ENCODE measurements at regions not wholly inside any gene's neighbourhood (a gene's known extent, or its start where the extent isn't known, plus 50 kb on each side); places are given as distances from the start of the nearest gene placed in this dataset.

GRCh38 chr1:163836481-163836880, 514.7 kb downstream of the NUF2 start:
- Histone ChIP-seq H3K79me2 (ENCODE audit: control insufficient read depth, insufficient read depth, low read length) (no peaks in the 10 kb centered on the region), H4K20me1 (ENCODE audit: control insufficient read depth, insufficient read depth) (no peaks in the 10 kb centered on the region), H2AFZ (ENCODE audit: control insufficient read depth, low read depth, low read length) (no peak overlapping the region), H3K27ac (ENCODE audit: control insufficient read depth, insufficient read depth) (no peak overlapping the region), H3K9me3 (replicated peaks; ENCODE audit: control insufficient read depth, insufficient read depth, low read length) (no peaks in the 10 kb centered on the region), H3K27me3 (replicated peaks in 1 of 2; ENCODE audit: control insufficient read depth in 2 of 2, insufficient read depth in 2 of 2, low read length in 1 of 2) (no peaks in the 10 kb centered on the region), H3K4me1 (ENCODE audit: control insufficient read depth, insufficient read depth, low read length) (no peaks in the 10 kb centered on the region), H3K9ac (ENCODE audit: control insufficient read depth, insufficient read depth, low read length) (no peak overlapping the region), H3K4me3 (no peak overlapping the region), H3K4me2 (ENCODE audit: control insufficient read depth, insufficient read depth) (no peak overlapping the region), H3K36me3 (ENCODE audit: control insufficient read depth in 2 of 2, insufficient read depth in 2 of 2, low read length in 1 of 2) (no peaks in the 10 kb centered on the region)
- 0% methylated on average over 1 of the region's 1 CpG for WGBS (ENCODE audit: insufficient coverage, insufficient replicate concordance, low lambda C conversion rate, missing lambda C conversion rate)
- ATAC-seq (no peak), FAIRE-seq (no peak), DNase-seq (ENCODE audit: low read depth, low spot score) (no peak)
- CTCF ChIA-PET = no interaction called here
- no TSS peak for BruUV-seq (replicated peaks)
- RAD21 ChIA-PET (ENCODE audit: unreplicated experiment) = no interaction called here
- SMC1A ChIA-PET (ENCODE audit: uncharacterized antibody, unreplicated experiment) = interaction anchor here (0.6 to 1.0 kb wide), 2 partner anchors 11 to 1237 kb away, joined by 3 read pairs; no protein-coding TSS in a partner anchor
- POLR2A ChIA-PET = no interaction called here
- in situ Hi-C loops (cut with MboI) = no loop called here
- TF ChIP-seq EED (IDR thresholded peaks at IDR 0.05; ENCODE audit: low read depth) (no peak), ATF7 (IDR thresholded peaks at IDR 0.05; ENCODE audit: low read depth) (no peak), SUPT20H (IDR thresholded peaks at IDR 0.05; ENCODE audit: borderline replicate concordance, control insufficient read depth, low read depth, low read length) (no peak), NRF1 (conservative IDR thresholded peaks at IDR 0.05; ENCODE audit: low read depth, low read length) (no peak), ASH2L (IDR thresholded peaks at IDR 0.05; ENCODE audit: borderline replicate concordance, low read depth) (no peak), NR2C2 (IDR thresholded peaks at IDR 0.05; ENCODE audit: borderline replicate concordance, control insufficient read depth, insufficient read length, low read depth) (no peak), TCF7 (IDR thresholded peaks at IDR 0.05; ENCODE audit: borderline replicate concordance) (no peak), CHD4 (IDR thresholded peaks at IDR 0.05) (no peak), POLR2A (IDR thresholded peaks at IDR 0.05; ENCODE audit: low read depth, low read length) (no peak), ATF3 (IDR thresholded peaks at IDR 0.05; ENCODE audit: borderline replicate concordance, extremely low read depth, low read depth, low read length) (no peak), E2F8 (IDR thresholded peaks at IDR 0.05; ENCODE audit: low read depth, partially characterized antibody) (no peak), PAX5 (IDR thresholded peaks at IDR 0.05; ENCODE audit: borderline replicate concordance, low read depth, low read length) (no peak), CUX1 (IDR thresholded peaks at IDR 0.05; ENCODE audit: insufficient replicate concordance, low read depth, low read length) (no peak), SREBF1 (IDR thresholded peaks at IDR 0.05; ENCODE audit: low read length) (no peak), MYC (IDR thresholded peaks at IDR 0.05; ENCODE audit: insufficient read depth, insufficient read length, insufficient replicate concordance, low read length, severe bottlenecking) (no peak)
- intact Hi-C loops (cut with micrococcal nuclease; ENCODE audit: unreplicated experiment) = no loop called here
